Sciatic nerve (tissue), 2 donors: ENCODE measurements at regions not wholly inside any gene's neighbourhood (a gene's known extent, or its start where the extent isn't known, plus 50 kb on each side); places are given as distances from the start of the nearest gene placed in this dataset.
"Not testable (repeated sequence)": the region's sequence is repeated elsewhere in the genome, so short reads cannot be mapped to it uniquely, and the experiment has no call there.

Source experiments
- ATAC-seq: fragments of 200-7000 bp; cut with Tn5 transposase; one replicate; pipeline ENCODE4 v1.9.1; 2020; ENCODE audit warnings: mild to moderate bottlenecking, moderate library complexity
- DNase-seq: peaks from one replicate; pipeline ENCODE4 v3.0.0-alpha.2; 2020; ENCODE audit warnings: low spot score
- intact Hi-C: fragments of 100-400 bp; cut with DNase I; formaldehyde crosslinking; loops from one replicate; pipeline ENCODE4 v1.14.2; 2022
- donor health status: DM: no; HTN: no; CAD: no.
- donor health status: DM: no; HTN: no; CAD: no.

- ATAC-seq (no peak), DNase-seq (no peak)
These were observed 296.7 kb upstream of the USP25 start for GRCh38 chr21:15433091-15433490.

GRCh38 chr21:15434163-15434905 is 295.4 kb upstream of the USP25 start:
- ATAC-seq (no peak), DNase-seq (no peak)
- intact Hi-C loops: no loop called here

More at GRCh38 chr21:15433091-15433490, 296.7 kb upstream of the USP25 start:
- intact Hi-C loops: no loop called here

GRCh38 chr21:15436031-15436430 is 293.8 kb upstream of the USP25 start:
- ATAC-seq (no peak), DNase-seq (no peak)
- intact Hi-C loops: no loop called here

GRCh38 chr21:15437883-15438282 is 291.9 kb upstream of the USP25 start:
- ATAC-seq: no peak
- DNase-seq: no peak
- intact Hi-C loops: no loop called here

- intact Hi-C loops: no loop called here
- no peak for DNase-seq
- ATAC-seq: no peak
These were observed 290.1 kb upstream of the USP25 start for GRCh38 chr21:15439726-15440125.

- intact Hi-C loops: no loop called here
- peak; percentile 75 for ATAC-seq
- DNase-seq: no peak
These were observed 288.7 kb upstream of the USP25 start for GRCh38 chr21:15441060-15441493.

GRCh38 chr21:15441992-15442391 is 287.8 kb upstream of the USP25 start:
- no peak for DNase-seq
- intact Hi-C loops: no loop called here
- ATAC-seq: no peak

GRCh38 chr21:15442743-15443469 is 286.9 kb upstream of the USP25 start:
- intact Hi-C loops: no loop called here
- no peak for DNase-seq
- ATAC-seq: no peak

- DNase-seq (no peak), ATAC-seq (no peak)
- intact Hi-C loops: no loop called here
These were observed 286.1 kb upstream of the USP25 start for GRCh38 chr21:15443740-15444117.

GRCh38 chr21:15444118-15444960 is 285.4 kb upstream of the USP25 start:
- DNase-seq (no peak), ATAC-seq (peak; percentile 49)
- intact Hi-C loops: no loop called here

- ATAC-seq (peak; percentile 35), DNase-seq (no peak)
- intact Hi-C loops: no loop called here
These were observed 284.5 kb upstream of the USP25 start for GRCh38 chr21:15445327-15445726.

- intact Hi-C loops: no loop called here
These were observed 283.6 kb upstream of the USP25 start for GRCh38 chr21:15446223-15446622.

GRCh38 chr21:15449556-15449955 is 280.2 kb upstream of the USP25 start:
- no peak for ATAC-seq
- no peak for DNase-seq
- intact Hi-C loops: no loop called here

More at GRCh38 chr21:15446223-15446622, 283.6 kb upstream of the USP25 start:
- ATAC-seq (no peak), DNase-seq (no peak)

GRCh38 chr21:15453261-15453660 is 276.5 kb upstream of the USP25 start:
- no peak for ATAC-seq
- intact Hi-C loops: no loop called here
- no peak for DNase-seq

GRCh38 chr21:15453785-15454184 is 276.0 kb upstream of the USP25 start:
- intact Hi-C loops, ATAC-seq, DNase-seq: not testable (repeated sequence)

GRCh38 chr21:15454931-15455330 is 274.9 kb upstream of the USP25 start:
- intact Hi-C loops, DNase-seq, ATAC-seq: not testable (repeated sequence)

- intact Hi-C loops: no loop called here
- ATAC-seq (no peak), DNase-seq (no peak)
These were observed 273.8 kb upstream of the USP25 start for GRCh38 chr21:15455819-15456462.

- intact Hi-C loops: no loop called here
- ATAC-seq (no peak), DNase-seq (no peak)
These were observed 271.8 kb upstream of the USP25 start for GRCh38 chr21:15457965-15458364.

GRCh38 chr21:15462092-15462491 is 267.7 kb upstream of the USP25 start:
- intact Hi-C loops: no loop called here
- DNase-seq (no peak), ATAC-seq (no peak)
